ENCODE measurements at regions not wholly inside any gene's neighbourhood (a gene's known extent, or its start where the extent isn't known, plus 50 kb on each side); places are given as distances from the start of the nearest gene placed in this dataset.

DNA sequence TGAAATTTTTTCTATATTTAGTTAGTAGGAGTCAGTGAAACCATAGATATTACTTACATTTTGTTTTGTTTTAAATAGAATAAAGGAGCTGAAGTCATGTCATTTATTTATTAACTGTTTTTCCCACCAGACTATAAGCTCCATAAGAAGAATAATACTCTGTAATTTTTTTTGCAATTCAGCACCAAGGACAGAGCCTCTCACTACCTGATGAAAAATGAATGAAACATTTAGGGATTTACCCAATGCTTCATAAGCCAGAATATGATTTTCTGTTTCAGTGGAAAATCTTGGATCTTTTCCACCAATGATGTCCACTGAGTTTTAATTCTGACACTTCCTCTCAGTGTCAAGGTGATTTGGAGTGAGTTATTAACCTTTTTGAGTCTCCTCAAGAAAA lies 624.9 kb upstream of the GRAMD2B start:
- H3K4me1 ChIP-seq (replicated peaks in 1 of 2), result no peaks in the 10 kb centered on the region
- intact Hi-C loops (cut with DNase I), result no loop called here
- no peaks in the 10 kb centered on the region for H3K36me3 ChIP-seq (replicated peaks in 1 of 2)
- H3K4me3 ChIP-seq, result no peak overlapping the region
- H3K9me3 ChIP-seq (replicated peaks in 1 of 3), result no peaks in the 10 kb centered on the region
- H3K27ac ChIP-seq, result no peak overlapping the region
- TF ChIP-seq POLR2A (IDR thresholded peaks at IDR 0.05), result no peak
- TF ChIP-seq, protein P1, sequence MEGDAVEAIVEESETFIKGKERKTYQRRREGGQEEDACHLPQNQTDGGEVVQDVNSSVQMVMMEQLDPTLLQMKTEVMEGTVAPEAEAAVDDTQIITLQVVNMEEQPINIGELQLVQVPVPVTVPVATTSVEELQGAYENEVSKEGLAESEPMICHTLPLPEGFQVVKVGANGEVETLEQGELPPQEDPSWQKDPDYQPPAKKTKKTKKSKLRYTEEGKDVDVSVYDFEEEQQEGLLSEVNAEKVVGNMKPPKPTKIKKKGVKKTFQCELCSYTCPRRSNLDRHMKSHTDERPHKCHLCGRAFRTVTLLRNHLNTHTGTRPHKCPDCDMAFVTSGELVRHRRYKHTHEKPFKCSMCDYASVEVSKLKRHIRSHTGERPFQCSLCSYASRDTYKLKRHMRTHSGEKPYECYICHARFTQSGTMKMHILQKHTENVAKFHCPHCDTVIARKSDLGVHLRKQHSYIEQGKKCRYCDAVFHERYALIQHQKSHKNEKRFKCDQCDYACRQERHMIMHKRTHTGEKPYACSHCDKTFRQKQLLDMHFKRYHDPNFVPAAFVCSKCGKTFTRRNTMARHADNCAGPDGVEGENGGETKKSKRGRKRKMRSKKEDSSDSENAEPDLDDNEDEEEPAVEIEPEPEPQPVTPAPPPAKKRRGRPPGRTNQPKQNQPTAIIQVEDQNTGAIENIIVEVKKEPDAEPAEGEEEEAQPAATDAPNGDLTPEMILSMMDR (IDR thresholded peaks at IDR 0.05), result no peak
- no peaks in the 10 kb centered on the region for H3K27me3 ChIP-seq
- DNase-seq, result no peak

DNA sequence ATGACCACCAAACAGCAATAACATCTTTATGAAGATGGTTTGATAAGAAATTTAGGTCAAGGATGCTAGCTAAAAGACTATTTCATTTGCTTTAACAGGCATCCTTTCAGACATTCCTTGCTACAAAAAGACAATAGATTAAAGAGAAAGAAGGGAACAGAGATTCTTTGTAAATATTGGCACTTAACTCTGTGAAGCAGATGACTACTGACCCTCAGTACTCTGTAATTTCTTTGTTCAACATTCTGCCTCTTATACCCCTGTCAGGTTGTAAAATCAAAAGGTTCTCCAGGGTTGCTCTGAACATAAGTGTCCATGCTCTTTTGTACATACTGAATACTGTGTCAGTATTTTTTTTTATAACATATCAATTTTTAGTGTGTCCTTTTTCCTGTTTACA lies 610.6 kb upstream of the GRAMD2B start:
- H3K4me3 ChIP-seq, result no peak overlapping the region

DNA sequence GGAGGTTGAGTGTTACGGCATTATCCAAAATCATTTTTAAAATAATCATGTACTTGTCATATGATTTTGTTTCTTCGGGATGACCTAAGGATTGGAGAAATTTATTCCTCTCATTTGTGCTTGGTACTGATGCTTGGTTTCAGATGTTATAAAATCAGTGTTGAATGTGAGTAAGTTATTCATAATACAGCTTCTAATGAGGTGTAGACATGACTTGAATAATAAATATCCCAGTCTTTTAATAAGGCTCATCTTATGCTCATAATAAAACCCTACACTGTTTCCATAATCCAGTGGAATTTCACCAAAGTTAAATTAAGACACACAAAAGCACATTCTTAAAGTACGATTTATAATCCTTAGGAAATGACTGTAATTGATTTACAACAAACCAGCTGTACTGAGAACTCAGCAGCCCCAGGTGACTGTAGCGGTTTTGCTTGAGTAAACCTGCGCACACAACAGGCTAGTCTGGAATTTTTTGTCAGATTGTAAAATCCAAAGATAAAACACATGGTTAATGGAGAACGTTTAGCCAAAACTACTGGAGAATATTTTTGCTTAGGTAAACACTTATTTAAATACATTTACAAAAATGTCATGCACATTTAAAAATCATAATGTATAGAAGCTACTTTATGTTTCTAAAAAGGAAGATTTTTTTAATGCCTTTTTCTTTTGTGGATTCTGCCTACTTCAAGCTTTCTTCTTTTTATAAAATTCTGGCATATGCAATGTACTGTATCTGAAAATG lies 609.8 kb upstream of the GRAMD2B start:
- Histone ChIP-seq H3K4me1 (replicated peaks in 1 of 2) (peaks cover 0 to 3% of the 10 kb centered on the region in 2 donors), H3K4me3 (no peak overlapping the region), H3K9me3 (replicated peaks in 1 of 3) (no peaks in the 10 kb centered on the region), H3K36me3 (replicated peaks in 1 of 2) (no peaks in the 10 kb centered on the region), H3K27me3 (no peaks in the 10 kb centered on the region), H3K27ac (no peak overlapping the region)
- TF ChIP-seq, protein P1 (IDR thresholded peaks at IDR 0.05), result no peak
- TF ChIP-seq POLR2A (IDR thresholded peaks at IDR 0.05), result no peak
- intact Hi-C loops (cut with DNase I), result no loop called here
- WGBS, 4 donors, result 80 to 83% (median 82%) methylated on average over 6 of the region's 6 CpGs
- DNase-seq, result no peak

More for the DNA sequence above, 610.6 kb upstream of the GRAMD2B start:
- Histone ChIP-seq H3K4me1 (replicated peaks in 1 of 2) (peaks cover 0 to 3% of the 10 kb centered on the region in 2 donors), H3K27me3 (no peaks in the 10 kb centered on the region), H3K9me3 (replicated peaks in 1 of 3) (no peaks in the 10 kb centered on the region), H3K36me3 (replicated peaks in 1 of 2) (no peaks in the 10 kb centered on the region), H3K27ac (no peak overlapping the region)
- DNase-seq, result no peak
- no peak for TF ChIP-seq POLR2A (IDR thresholded peaks at IDR 0.05)
- TF ChIP-seq, protein P1 (IDR thresholded peaks at IDR 0.05), result no peak
- intact Hi-C loops (cut with DNase I), result no loop called here

DNA sequence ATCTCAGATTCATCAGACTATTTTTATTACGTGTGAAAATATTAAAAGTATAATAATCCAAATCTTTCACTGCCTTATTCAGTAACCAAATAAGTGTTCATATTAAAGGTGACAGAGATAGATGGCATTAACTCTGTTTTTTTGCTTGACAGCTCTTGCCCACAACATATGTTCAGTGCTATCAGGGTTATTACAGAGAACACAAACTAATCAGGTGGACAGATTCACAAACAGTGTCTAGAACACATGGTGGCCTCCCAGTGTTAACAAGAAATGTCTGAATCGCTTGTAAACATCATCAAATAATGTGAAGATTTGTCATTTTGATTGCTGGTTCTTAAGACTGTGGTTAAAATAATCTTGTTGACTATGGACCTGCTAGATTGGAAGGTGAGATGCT lies 609.1 kb upstream of the GRAMD2B start:
- Histone ChIP-seq H3K36me3 (replicated peaks in 1 of 2) (no peaks in the 10 kb centered on the region), H3K27me3 (no peaks in the 10 kb centered on the region), H3K27ac (no peak overlapping the region), H3K4me3 (no peak overlapping the region), H3K9me3 (replicated peaks in 1 of 3) (no peaks in the 10 kb centered on the region), H3K4me1 (replicated peaks in 1 of 2) (peaks cover 0 to 3% of the 10 kb centered on the region in 2 donors)
- TF ChIP-seq, protein P1 (IDR thresholded peaks at IDR 0.05), result no peak
- TF ChIP-seq POLR2A (IDR thresholded peaks at IDR 0.05), result no peak
- WGBS, 4 donors, result 82 to 93% (median 88%) methylated on average over 2 of the region's 2 CpGs
- DNase-seq, result no peak
- intact Hi-C loops (cut with DNase I), result no loop called here
